Ureter (tissue), 1 donor: ENCODE measurements at regions not wholly inside any gene's neighbourhood (a gene's known extent, or its start where the extent isn't known, plus 50 kb on each side); places are given as distances from the start of the nearest gene placed in this dataset.
"Not testable (repeated sequence)": the region's sequence is repeated elsewhere in the genome, so short reads cannot be mapped to it uniquely, and the experiment has no call there.

Experiments used
- DNase-seq: peaks from one replicate; pipeline ENCODE4 v3.0.0-alpha.2; 2020; ENCODE audit warnings: low spot score
- donor health status: DM: yes; HTN: yes; CAD: no.

GRCh38 chr13:112145551-112146360 is 78.8 kb downstream of the SOX1 start:
- DNase-seq = no peak

DNA sequence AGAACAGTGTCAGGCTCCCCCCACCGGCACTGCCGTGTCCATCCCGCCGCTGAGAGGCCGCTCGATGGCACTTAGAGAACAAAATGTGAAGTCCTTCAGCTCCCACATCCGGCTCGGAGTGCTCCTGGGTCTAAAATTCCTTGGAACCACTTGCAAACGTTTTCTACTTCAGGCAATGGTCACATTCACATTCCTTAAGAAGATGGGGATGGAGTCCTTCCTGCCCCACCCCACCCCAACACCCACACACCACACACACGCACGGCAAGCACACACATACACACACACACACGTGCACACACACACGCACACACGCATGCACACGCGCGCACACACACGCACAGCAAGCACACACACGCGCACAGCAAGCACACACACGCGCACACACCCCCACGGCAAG is 83.4 kb downstream of the SOX1 start:
- no peak for DNase-seq

DNA sequence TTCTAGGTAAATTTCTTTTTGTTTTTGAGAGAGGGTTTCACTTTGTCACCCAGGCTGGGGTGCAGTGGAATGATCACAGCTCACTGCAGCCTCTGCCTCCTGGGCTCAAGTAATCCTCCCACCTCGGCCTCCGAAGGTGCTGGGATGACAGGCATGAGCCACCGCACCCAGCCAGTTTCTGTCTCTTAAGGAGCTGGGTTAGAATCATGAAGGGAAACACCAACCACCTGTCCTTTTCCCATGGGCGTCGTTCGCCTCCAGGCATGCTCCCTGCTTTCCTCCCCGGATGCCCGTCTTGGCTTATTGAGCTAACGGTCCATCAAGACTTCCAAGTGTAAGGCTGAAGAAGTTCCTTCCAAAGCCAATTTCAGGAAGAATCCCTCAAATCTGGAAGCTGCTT is 85.9 kb downstream of the SOX1 start:
- DNase-seq = no peak

DNA sequence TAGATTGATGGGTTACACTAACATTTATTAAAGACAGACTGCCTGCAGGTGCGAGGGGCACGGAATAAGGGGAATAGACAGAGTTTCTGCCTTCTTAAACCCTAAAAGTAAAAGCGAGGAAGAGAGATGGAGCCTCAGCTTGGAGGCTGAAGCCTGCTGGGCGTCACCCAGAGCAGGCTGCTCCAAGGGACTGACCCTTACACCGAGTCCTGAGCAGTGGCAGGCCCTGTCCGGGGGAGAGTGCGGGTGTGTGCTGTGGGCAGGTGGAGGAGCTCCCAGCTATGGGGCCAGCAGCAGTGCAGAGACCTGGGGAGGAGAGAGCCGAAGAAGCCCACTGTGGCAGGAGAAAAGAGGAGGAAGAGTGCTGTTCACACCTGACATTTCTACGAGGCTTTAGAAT is 86.4 kb downstream of the SOX1 start:
- no peak for DNase-seq

DNA sequence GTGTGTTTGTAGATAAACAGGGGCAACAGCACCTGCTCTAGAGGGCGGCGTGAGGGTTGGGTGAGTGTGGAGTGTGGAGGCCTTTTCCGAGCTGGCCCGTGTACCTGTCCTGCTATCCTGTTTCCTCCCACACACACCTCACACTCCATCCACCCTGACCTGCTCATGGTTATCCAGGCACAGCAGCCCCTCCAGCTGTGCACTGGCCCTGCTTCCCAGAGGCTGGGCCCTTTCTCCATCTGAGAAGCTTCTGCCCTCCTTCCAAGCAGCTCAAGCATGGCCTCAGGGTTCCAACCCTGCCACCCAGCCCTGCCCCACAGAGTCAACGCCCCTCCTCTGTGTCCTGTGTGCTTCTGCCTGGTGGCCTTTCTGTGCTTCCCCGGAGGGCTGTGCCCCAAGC is 86.9 kb downstream of the SOX1 start:
- no peak for DNase-seq

DNA sequence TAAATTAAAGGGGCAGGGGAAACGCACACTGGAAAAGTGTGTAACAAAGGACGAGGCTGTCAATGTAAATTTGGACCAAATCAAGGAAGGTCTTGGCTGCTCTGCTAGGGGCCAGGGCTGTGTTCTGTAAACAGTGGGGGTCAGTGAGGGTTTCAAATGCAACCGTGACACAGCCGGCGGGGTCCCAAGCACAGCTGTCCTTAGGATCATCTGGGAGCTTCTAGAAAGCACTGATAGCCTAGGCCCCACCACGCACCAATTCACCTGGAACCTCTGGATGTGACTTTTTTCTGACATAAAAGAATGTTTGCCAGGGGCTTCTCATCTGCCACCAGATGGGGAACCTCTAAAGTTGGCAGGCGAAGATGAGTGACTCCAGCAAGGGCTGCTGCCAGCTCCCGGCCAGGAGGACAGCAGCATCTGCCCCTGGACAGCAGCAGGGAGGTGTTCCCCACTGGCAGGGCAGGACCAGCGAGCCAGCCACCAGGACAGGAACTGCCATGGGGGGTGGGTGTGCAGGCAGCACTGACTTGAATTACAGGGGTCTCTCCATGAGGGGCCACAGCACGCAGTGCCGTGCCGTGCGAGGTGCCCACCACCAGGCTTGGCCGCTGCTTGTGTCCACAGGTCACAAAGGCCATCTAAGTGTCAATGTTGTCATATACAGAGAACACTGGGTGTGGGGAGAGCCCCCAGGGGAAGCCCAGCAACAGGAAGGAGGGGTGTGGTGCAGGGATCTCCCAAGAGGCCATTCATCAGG is 87.5 kb downstream of the SOX1 start:
- no peak for DNase-seq

DNA sequence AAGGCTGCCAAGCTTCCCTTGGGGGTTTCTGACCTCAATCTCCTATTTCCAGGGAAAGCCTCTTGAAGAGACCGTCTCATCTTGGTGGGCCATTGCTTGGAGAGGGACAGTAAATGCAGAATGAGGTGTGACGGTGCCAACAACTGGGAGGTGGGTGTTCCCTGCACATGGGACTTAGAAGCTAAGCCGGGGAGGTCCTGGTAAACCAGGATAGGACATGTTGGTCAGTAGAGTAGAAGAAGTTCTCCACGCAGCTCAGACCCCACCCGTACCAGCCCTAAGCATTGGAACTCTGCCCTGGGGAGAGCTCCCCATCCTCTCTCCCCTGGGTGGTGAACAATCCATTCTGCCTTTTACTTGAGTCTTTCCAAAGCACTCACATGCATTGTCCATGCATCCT is 92.0 kb downstream of the SOX1 start:
- no peak for DNase-seq

DNA sequence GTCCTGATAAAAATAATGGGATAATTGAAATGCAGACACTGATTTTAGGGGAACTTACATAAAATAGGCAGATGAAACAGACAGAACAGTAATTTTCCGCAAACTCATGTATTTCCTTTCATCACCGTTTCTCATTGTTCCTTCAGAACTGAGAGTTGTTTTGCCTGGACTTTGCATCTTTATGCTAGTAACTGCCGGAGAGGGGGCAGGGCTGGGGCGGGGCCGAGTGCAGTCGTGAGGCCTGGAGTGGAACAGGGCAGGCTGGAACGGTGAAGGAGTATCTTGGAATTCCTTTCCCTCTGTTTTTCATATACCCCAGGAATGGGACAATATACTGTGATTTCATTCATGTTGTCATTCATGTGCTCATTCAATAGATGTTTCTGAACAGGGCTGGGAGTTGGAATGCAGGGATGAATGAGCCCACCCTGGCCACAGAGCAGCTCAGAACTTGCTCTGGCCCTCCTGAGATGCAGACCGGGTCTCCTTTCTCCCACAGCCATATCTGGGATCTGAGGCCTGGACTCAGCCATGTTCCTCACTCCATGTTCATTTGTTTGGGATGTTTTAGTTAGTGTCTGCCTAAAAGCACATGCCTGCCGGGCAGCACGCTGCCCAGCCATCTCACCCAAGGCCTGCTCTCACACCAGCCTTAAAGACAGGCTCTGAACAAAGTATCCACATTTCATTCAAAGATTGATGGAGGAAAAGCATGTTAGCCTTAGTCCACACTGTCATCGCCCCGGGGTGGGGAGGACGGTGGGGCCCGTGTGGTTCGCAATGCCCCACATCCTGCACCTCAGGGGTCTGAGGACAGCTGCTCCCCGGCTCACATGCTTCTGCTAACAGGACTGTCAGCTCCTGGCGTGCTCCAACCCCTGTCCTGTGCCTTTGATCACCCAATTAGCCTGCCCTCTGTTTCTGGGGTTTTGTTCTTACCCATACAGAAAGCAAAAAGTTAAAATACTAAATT is 92.9 kb downstream of the SOX1 start:
- DNase-seq = no peak

DNA sequence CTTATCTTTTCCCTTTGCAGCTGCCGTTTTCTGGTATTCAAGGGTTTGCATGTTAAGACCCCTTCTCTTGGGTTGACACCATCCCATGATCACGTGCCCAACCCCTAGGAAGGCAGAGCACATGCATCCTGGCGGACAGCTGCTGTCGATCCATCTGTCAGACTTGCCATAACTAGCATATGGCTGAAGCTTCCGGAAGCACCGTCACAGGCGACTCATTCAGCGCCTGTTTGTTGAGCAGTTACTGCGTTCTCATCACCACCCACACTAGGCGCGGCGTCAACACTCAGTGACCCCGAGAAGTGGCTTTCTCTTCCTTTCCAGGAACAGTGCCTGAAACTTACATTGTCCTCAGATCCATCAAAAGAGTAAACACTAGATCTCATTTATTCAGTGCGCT is 93.6 kb downstream of the SOX1 start:
- no peak for DNase-seq

DNA sequence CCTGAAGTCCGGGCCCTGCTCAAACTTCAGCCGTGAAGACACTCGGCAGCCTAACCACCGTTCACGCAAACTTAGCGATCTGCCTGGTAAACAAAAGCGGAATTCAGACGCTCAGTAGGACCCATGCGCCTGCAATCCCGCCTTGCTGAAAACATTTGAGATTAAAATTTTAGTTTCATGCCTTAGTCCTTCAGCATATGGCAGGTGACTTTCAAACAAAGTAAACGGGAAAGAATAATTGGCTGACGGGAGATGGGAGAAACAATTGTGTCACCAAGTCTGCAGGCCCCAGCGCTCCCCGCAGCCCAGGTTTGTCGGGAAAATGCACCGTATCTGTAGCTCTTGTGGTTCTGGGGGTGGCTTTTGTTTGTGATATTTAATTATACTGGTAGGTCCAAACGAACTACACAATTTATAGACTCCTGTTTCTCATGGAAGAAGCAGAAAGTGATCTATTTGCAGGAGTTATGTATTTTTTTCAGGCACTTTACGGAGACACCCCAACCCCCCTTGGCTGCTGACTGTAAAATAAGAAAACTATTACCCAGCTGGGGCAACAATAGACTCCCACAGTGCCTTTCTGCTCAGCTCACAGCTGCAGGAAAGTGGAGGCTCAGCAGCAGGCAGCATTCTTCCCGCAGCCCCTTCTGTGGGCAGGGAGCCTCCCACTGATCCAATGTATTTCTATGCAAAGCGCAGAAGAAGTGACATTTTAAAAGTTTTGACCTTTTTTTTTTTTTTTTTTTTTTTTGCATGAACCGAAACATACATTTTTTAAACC is 94.8 kb downstream of the SOX1 start:
- DNase-seq = no peak

DNA sequence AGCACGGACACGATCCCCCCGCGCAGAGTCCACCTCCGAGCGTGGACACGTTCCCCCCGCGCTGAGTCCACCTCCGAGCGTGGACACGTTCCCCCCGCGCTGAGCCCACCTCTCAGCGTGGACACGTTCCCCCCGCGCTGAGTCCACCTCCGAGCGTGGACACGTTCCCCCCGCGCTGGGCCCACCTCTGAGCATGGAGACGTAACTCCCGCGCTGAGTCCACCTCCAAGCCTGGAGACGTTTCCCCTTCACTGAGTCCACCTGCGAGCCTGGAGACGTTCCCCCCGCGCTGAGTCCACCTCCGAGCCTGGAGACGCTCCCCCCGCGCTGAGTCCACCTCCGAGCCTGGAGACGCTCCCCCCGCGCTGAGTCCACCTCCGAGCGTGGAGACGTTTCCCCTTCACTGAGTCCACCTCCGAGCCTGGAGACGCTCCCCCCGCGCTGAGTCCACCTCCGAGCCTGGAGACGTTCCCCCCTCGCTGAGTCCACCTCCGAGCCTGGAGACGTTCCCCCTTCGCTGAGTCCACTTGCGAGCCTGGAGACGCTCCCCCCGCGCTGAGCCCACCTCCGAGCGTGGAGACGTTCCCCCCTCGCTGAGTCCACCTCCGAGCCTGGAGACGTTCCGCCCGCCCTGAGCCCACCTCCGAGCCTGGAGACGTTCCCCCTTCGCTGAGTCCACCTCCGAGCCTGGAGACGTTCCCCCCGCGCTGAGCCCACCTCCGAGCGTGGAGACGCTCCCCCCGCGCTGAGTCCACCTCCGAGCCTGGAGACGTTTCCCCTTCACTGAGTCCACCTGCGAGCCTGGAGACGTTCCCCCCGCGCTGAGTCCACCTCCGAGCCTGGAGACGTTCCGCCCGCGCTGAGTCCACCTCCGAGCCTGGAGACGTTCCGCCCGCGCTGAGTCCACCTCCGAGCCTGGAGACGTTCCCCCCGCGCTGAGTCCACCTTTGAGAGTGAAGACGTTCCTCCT is 97.0 kb downstream of the SOX1 start:
- DNase-seq = not testable (repeated sequence)

DNA sequence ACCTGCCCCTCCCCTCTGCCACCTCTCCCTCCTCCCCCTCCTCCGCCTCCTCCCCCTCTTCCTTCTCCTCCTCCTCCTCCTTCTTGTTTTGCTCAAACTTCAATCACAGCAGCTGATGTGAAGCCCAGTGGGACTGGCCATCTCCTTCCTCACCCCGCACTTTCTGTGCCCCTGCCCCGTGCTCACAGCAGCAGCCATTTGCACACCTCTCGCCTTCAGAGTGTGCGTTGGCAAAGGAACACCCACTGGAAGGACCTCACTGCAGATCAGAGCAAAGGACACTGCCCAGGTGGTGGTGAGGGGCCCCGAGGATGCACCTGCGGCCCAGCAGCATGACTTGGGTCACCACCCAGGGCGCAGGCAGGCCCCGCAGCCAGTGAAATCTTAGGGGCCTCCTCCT is 98.8 kb downstream of the SOX1 start:
- no peak for DNase-seq

DNA sequence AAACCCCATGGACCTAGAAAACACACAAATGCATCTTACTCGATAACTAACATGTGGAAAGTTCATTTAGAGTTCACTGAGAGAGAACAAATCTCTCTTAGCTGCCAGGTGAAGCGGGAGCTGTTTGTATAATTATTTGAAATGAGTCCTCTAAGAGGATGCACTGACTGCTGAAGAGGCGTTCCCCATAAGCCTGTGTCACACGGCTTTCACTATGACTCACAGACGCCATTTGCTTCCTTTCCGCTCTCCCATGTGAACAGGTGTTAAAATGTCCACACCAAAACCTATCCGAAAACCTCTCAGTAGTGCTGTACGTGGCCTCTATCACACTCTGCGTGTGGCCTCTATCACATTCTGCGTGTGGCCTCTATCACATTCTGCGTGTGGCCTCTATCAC is 101.8 kb downstream of the SOX1 start:
- DNase-seq = no peak

GRCh38 chr13:112169941-112170822 is 103.2 kb downstream of the SOX1 start:
- DNase-seq = no peak

DNA sequence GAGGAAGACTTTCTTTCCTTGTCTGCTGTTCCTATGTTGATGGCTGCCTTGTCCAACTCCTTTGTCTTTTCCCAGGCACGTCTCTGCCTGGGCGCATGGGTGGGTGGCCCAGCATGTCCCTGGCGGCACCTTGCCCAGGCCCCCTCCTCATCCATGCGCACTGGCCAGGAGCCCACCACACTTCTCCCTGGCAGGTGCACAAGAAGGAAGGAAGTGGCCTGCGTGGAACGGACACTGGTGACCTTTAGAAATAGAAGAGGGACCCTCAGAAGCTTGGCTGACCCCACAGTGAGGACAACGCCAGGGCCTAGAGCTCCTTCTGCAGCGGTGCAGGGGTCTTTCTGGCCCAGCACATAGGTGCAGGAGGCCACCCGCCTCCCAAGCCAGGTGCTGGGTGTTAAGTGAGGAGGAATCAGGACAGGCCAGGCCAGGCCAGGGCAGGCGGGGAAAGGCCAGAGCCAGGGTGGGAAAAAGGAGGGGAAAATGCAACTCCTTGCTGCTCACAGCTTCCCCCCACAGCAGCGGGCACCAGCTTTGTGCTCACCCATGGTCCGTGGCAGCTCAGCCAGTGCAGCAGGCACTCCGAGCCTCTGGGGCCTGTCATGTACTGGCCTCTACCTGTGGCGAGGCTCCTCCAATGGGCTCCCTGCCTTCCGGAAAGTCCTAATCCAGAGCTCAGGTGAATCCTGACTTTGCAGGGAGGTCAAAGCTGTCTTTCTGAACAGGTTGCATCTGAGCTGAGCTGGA is 104.0 kb downstream of the SOX1 start:
- DNase-seq = no peak

DNA sequence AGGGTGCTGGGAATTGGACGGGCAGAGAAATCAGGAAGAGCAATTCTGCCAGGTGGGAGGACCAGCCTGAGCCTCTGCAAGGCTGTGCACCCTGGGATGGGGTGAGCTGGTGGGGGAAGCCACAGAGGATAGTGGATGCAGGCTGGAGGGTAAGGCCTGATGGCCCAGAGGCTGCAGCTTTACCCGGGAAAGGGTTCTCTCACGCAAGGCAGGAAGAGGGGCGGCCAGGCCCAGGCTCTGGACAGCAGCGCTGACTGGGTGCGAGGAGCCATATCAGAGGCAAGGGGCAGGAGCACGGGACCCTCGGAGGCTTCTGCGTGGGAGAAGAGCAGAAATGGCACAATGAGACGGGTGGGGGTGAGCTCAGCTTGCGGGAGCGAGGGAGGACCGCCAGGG is 104.6 kb downstream of the SOX1 start:
- no peak for DNase-seq

GRCh38 chr13:112172017-112172416 is 105.1 kb downstream of the SOX1 start:
- DNase-seq = no peak

DNA sequence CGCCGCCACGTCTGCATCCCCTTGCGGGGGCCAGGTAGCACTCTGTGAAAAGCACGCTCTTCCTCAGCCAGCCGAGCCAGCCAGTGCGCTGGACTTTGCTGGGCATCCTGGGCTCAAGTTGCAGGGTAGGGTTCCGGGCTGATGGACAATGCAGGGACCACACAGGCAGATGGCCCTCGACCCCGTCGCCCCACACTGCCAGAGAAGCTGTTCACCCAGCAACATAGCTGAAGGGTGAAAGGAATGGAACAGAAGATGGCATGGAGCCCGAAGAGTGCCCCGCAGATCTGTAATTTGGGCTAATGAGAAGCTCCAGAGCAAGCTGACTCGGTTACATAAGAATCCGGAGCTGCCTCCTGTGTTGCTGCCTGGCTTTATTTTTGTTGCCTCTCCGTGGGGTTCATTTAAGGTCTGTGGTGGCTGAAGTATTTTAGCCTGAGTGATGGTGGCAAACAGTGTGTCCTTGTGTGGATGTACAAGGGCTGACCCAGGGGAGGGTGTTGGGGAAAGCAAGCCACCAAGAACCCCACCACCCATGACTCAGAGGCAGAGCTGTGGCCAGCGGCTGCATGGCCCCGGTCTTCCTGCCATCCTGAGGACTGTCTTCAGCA is 105.8 kb downstream of the SOX1 start:
- no peak for DNase-seq
